HepG2 (cell line): ENCODE measurements at regions not wholly inside any gene's neighbourhood (a gene's known extent, or its start where the extent isn't known, plus 50 kb on each side); places are given as distances from the start of the nearest gene placed in this dataset.
A peak's percentile ranks its signal among the peaks of the same experiment; 100 is the strongest.

Experiments
- ATAC-seq: fragments of 200-7000 bp; cut with Tn5 transposase; 3 replicates; pipeline ENCODE4 v1.9.1; 2020; ENCODE audit warnings: mild to moderate bottlenecking, moderate library complexity
- BruUV-seq: library from RNA; stranded (reverse); fragments of 400-500 nt; replicated peaks from 2 replicates; lab custom pipeline; 2021; lab: Mats Ljungman, UMichigan
- CTCF ChIA-PET: fragments of 300-600 bp; formaldehyde crosslinking; extraction: SDS; loops from one replicate; lab custom pipeline; 2021; ENCODE audit warnings: low total read pairs, inconsistent platforms, low intra/inter-chr PET ratio; lab: Yijun Ruan, JAX
- POLR2A ChIA-PET: fragments of 350-600 bp; sonication (Branson Sonifier 250); formaldehyde crosslinking; loops from one replicate; lab custom pipeline; 2020; ENCODE audit warnings: antibody characterized with exemption, inconsistent platforms; lab: Yijun Ruan, JAX
- DNase-seq: peaks from one replicate; pipeline ENCODE4 v3.0.0-alpha.2; 2015; ENCODE audit warnings: low spot score
- FAIRE-seq: peaks from 3 replicates; lab custom pipeline; 2011; peaks lifted over from hg19 to GRCh38; lab: Jason Lieb, UNC
- H2AFZ ChIP-seq: one replicate; pipeline ENCODE4 v1.6.1; 2011; ENCODE audit warnings: low read length, inconsistent platforms
- H3K27ac ChIP-seq: fragments of 300-600 bp; 3 replicates; pipeline ENCODE4 v1.8.0; 2011; ENCODE audit warnings: mixed run types, mild to moderate bottlenecking, mixed read lengths, low read length, inconsistent platforms; ENCODE audit not compliant: insufficient read depth; ENCODE audit errors: extremely low read length
- H3K27me3 ChIP-seq, 2 experiments: fragments of 200-600 bp in 1 of 2; 2 replicates in 1 of 2; 3 replicates in 1 of 2; pipeline versions ENCODE4 v1.6.0 to v1.8.0; 2011; ENCODE audit warnings: low read length in 2 of 2, mild to moderate bottlenecking in 2 of 2, moderate library complexity in 2 of 2, inconsistent platforms in 1 of 2; ENCODE audit not compliant: insufficient read depth in 2 of 2, control insufficient read depth in 1 of 2
- H3K36me3 ChIP-seq, 2 experiments: fragments of 200-600 bp in 1 of 2; replicated peaks in 1 of 2; 2 replicates in 1 of 2; 3 replicates in 1 of 2; pipeline versions ENCODE4 v1.5.1 to v1.8.0; 2011; ENCODE audit warnings: low read length in 2 of 2, inconsistent platforms in 1 of 2; ENCODE audit not compliant: insufficient read depth in 2 of 2, control insufficient read depth in 1 of 2
- H3K4me1 ChIP-seq: 2 replicates; pipeline ENCODE4 v1.5.1; 2012; ENCODE audit warnings: low read length, inconsistent platforms; ENCODE audit not compliant: insufficient read depth
- H3K4me2 ChIP-seq: 2 replicates; pipeline ENCODE4 v1.6.0; 2011; ENCODE audit warnings: low read depth, low read length, inconsistent platforms
- H3K4me3 ChIP-seq, 3 experiments: fragments of 200-600 bp in 1 of 3; sonication (generic), shearing (Covaris generic) in 1 of 3; replicated peaks in 1 of 3; 2 replicates each; pipeline ENCODE4 v1.5.1; 2011 to 2016; ENCODE audit warnings: low read length in 3 of 3, inconsistent platforms in 2 of 3, low read depth in 2 of 3, mild to moderate bottlenecking in 2 of 3, control low read depth in 1 of 3, mixed read lengths in 1 of 3; ENCODE audit not compliant: insufficient read depth in 1 of 3
- H3K79me2 ChIP-seq: one replicate; pipeline ENCODE4 v1.6.1; 2011; ENCODE audit warnings: low read length, inconsistent platforms; ENCODE audit not compliant: insufficient read depth
- H3K9ac ChIP-seq: 2 replicates; pipeline ENCODE4 v1.6.0; 2011; ENCODE audit warnings: mild to moderate bottlenecking, low read depth, low read length, inconsistent platforms; ENCODE audit not compliant: insufficient read depth
- H3K9me3 ChIP-seq: 2 replicates; pipeline ENCODE4 v1.5.1; 2012; ENCODE audit warnings: mild to moderate bottlenecking, low read length
- H4K20me1 ChIP-seq: 2 replicates; pipeline ENCODE4 v1.6.0; 2011; ENCODE audit warnings: inconsistent platforms, mild to moderate bottlenecking, low read length, moderate library complexity; ENCODE audit not compliant: insufficient read depth
- CREB3 ChIP-seq: sonication (generic); formaldehyde crosslinking; IDR thresholded peaks from 2 replicates; pipeline ENCODE4 v1.5.0; 2020; ENCODE audit warnings: missing genetic modification reagents
- IKZF1 ChIP-seq: fragments of 450-650 bp; IDR thresholded peaks from 2 replicates; pipeline ENCODE4 v1.7.1; 2016
- LBX2 ChIP-seq: sonication (generic); formaldehyde crosslinking; IDR thresholded peaks from 2 replicates; pipeline ENCODE4 v1.5.0; 2020; ENCODE audit warnings: missing genetic modification reagents, mild to moderate bottlenecking, borderline replicate concordance
- MNT ChIP-seq: fragments of 450-650 bp; IDR thresholded peaks from 2 replicates; pipeline ENCODE4 v1.6.1; 2016
- NFYC ChIP-seq: IDR thresholded peaks from 2 replicates; pipeline ENCODE4 v1.6.1; 2016; ENCODE audit warnings: missing genetic modification reagents, missing compliant biosample characterization
- SMAD9 ChIP-seq: sonication (generic); formaldehyde crosslinking; IDR thresholded peaks from 2 replicates; pipeline ENCODE4 v1.5.1; 2020; ENCODE audit warnings: mild to moderate bottlenecking, missing genetic modification reagents
- SNAPC2 ChIP-seq: sonication (generic); formaldehyde crosslinking; IDR thresholded peaks from 2 replicates; pipeline ENCODE4 v1.8.1; 2022; ENCODE audit warnings: mild to moderate bottlenecking, missing genetic modification reagents
- TBL1XR1 ChIP-seq: fragments of 150-350 bp; IDR thresholded peaks from 2 replicates; pipeline ENCODE4 v1.6.1; 2014; ENCODE audit warnings: borderline replicate concordance, low read length; ENCODE audit not compliant: partially characterized antibody
- ZBTB2 ChIP-seq: sonication (generic); formaldehyde crosslinking; IDR thresholded peaks from 2 replicates; pipeline ENCODE4 v1.8.0; 2022; ENCODE audit warnings: low read depth, missing genetic modification reagents
- ZNF101 ChIP-seq: sonication (generic); formaldehyde crosslinking; IDR thresholded peaks from 2 replicates; pipeline ENCODE4 v1.4.0; 2020; ENCODE audit warnings: mild to moderate bottlenecking, low read depth, missing genetic modification reagents, borderline replicate concordance
- ZNF740 ChIP-seq: sonication (generic); formaldehyde crosslinking; IDR thresholded peaks from 2 replicates; pipeline ENCODE4 v1.4.0; 2020; ENCODE audit warnings: missing genetic modification reagents
- ZNF780A ChIP-seq: sonication (generic); formaldehyde crosslinking; IDR thresholded peaks from 2 replicates; pipeline ENCODE4 v1.8.0; 2022; ENCODE audit warnings: mild to moderate bottlenecking, missing genetic modification reagents, moderate library complexity
- WGBS: methylation state at CpG from one replicate; pipeline ENCODE4 v1.1.6; 2017; ENCODE audit warnings: low lambda C conversion rate; 5-methylcytosine and 5-hydroxymethylcytosine counted together
- in situ Hi-C: cut with HindIII; loops from 2 replicates; pipeline ENCODE4 v1.10.0; 2017; ENCODE audit warnings: low pct_unique_long_range_greater_than_20kb; ENCODE audit not compliant: extremely low pct_ligation_motif_present
- intact Hi-C: fragments of 100-400 bp; cut with micrococcal nuclease; formaldehyde crosslinking; loops from one replicate; pipeline ENCODE4 v1.10.0; 2022; ENCODE audit not compliant: unreplicated experiment

- BruUV-seq = no TSS peak
- DNase-seq = peak; percentile 2
- TF ChIP-seq SNAPC2 = no peak
- no peak for TF ChIP-seq IKZF1
- no peak for TF ChIP-seq TBL1XR1
- TF ChIP-seq NFYC (CRISPR knock-in tag) = no peak
- TF ChIP-seq ZNF780A (CRISPR knock-in tag) = no peak
- no peak for TF ChIP-seq CREB3 (CRISPR knock-in tag)
- TF ChIP-seq ZBTB2 = no peak
- TF ChIP-seq MNT = no peak
- TF ChIP-seq LBX2 = no peak
- no peak for TF ChIP-seq SMAD9 (CRISPR knock-in tag)
- no peak for TF ChIP-seq ZNF101 (CRISPR knock-in tag)
- no peak for TF ChIP-seq ZNF740 (CRISPR knock-in tag)
Measured at GRCh38 chr16:63613701-63614100, 1508.2 kb downstream of the CDH11 start.

More at GRCh38 chr16:63613701-63614100, 1508.2 kb downstream of the CDH11 start:
- Histone ChIP-seq H3K27ac (no peak overlapping the region), H3K4me2 (no peak overlapping the region), H3K4me1 (no peaks in the 10 kb centered on the region), H3K79me2 (no peaks in the 10 kb centered on the region), H3K9me3 (peaks cover 41% of the 10 kb centered on the region; the same call in 1 of the 2 replicates), H3K36me3 (no peaks in the 10 kb centered on the region), H2AFZ (no peak overlapping the region), H4K20me1 (no peaks in the 10 kb centered on the region), H3K27me3 (no peaks in the 10 kb centered on the region), H3K9ac (no peak overlapping the region), H3K4me3 (no peak overlapping the region)
- intact Hi-C loops = no loop called here
- ChIA-PET POLR2A (no interaction called here), CTCF (no interaction called here)
- FAIRE-seq (no peak), ATAC-seq (no peak)
- in situ Hi-C loops = no loop called here
- WGBS = 0% methylated on average over 1 of the region's 1 CpG
